GM20431 (cell line): ENCODE measurements at regions not wholly inside any gene's neighbourhood (a gene's known extent, or its start where the extent isn't known, plus 50 kb on each side); places are given as distances from the start of the nearest gene placed in this dataset.

Experiments used
- in situ Hi-C: fragments of 300-500 bp; cut with MseI, MboI; formaldehyde crosslinking; loops from one replicate; pipeline ENCODE4 v1.15.0; 2020; ENCODE audit warnings: low sequenced_read_pairs; ENCODE audit not compliant: unreplicated experiment

GRCh38 chr2:64704161-64704560, 50.4 kb upstream of the SERTAD2 start:
- in situ Hi-C loops: no loop called here

DNA sequence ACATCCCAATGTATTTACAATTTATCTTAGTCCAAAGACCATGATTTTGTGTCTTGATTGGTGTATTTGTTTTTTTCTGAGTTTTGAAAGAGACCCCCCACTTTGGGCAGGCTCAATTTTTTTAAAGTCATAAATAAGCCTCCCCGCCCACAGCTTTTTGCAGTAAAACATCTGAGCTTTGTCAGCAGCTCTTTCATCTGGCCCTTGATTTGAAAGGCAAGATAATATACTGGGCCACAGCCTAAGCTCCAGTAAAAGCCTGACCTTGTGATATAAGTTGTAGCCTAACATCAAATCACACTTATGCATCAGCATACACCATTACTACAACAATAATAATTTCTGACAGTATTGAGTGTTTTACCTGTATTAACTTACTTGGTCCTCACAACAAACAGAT, 51.3 kb upstream of the SERTAD2 start:
- in situ Hi-C loops: no loop called here

GRCh38 chr2:64707276-64707675, 53.6 kb upstream of the SERTAD2 start:
- in situ Hi-C loops: no loop called here

GRCh38 chr2:64708829-64709228, 55.1 kb upstream of the SERTAD2 start:
- in situ Hi-C loops: no loop called here

GRCh38 chr2:64711252-64711800, 57.6 kb upstream of the SERTAD2 start:
- in situ Hi-C loops: no loop called here

GRCh38 chr2:64713686-64714085, 60.0 kb upstream of the SERTAD2 start:
- in situ Hi-C loops: no loop called here

DNA sequence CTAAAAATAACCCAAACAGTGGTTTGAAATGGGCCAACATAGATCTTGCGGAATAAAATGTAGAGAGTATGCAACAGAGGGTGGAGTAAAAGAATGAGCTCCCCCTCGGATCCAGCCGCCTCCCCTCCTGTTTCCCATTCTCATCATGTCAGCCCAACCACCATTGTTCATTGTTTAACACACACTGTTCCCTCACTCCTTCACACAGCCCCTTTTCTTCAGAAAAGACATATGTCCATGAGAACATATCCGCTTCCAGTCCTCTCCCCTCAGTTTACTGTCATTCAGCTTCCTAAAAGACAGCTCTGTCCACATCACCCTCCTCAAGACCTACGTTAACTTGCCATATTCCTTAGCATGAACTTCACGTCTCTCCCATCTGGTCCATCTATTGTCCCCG, 62.9 kb upstream of the SERTAD2 start:
- in situ Hi-C loops: no loop called here

DNA sequence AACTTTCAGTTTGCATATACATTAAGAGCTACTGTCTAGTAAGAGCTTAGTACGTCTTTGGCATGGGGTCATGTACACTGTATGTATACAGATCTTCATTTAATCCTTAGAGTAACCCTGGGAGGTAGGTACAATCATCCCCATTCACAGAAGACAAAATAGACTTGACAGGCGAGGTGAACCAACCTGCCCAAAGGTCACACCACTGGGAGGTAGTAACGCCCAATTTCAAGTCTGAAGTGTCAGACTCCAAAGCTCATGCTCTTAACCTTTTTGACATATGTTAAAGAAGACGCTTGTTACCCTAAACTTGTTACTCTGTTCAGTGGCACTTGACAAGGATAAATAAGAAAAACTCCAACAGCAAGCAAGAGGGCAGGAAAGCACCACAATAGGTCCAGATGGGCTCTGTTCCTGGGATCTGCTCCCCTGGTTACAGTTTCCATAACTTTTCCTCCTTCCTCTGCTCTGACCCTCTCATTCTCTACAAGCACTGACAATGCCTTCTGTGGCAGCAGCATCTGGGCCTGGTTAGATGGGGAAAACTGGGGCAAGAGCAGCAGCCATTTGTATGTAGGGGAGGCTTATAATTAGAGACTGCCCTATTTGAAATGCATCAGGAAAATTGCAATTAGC, 64.7 kb upstream of the SERTAD2 start:
- in situ Hi-C loops: no loop called here

DNA sequence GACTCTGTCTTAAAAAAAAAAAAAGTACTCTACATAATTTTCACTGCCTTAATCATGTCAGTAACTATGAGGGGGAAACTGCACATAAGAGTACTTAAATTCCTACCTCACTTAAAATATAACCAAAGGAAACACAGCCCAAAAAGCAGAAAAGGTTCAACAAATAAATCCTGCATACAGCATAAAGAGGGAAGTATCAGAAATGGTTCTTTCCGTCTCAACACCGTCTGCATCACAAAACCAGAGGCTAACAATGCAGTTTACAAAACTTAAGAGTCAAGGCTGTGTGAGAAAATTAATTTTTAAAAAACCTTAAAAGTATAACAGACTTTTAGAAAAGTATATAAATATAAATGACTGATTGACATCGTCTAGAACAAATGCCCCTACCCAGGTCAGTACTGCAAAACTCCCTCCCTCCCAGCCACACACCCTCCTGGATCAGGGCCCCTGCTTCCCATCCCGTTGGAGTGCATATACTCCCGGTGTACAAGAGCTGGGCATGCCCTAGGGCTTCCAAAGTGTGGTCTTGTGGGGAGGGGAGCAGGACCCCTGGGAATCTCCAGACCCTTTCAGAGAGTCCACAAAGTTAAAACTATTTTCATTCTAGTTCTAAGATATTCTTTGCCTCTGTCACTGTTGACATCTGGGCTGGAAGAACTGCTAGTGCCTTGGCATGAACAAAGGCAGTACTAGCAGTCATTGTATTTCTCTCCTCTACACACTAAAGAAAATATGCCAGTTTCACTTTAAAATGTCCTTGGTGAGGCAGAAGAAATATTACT, 67.0 kb upstream of the SERTAD2 start:
- in situ Hi-C loops: no loop called here

- in situ Hi-C loops: no loop called here
Measured at GRCh38 chr2:64721320-64721623, 67.6 kb upstream of the SERTAD2 start.

- in situ Hi-C loops: no loop called here
Measured at GRCh38 chr2:64722291-64723044, 68.8 kb upstream of the SERTAD2 start.

- in situ Hi-C loops: no loop called here
Measured at GRCh38 chr2:64727013-64727767, 73.5 kb upstream of the SERTAD2 start.

- in situ Hi-C loops: no loop called here
Measured at GRCh38 chr2:64727843-64728463, 74.2 kb upstream of the SERTAD2 start.

DNA sequence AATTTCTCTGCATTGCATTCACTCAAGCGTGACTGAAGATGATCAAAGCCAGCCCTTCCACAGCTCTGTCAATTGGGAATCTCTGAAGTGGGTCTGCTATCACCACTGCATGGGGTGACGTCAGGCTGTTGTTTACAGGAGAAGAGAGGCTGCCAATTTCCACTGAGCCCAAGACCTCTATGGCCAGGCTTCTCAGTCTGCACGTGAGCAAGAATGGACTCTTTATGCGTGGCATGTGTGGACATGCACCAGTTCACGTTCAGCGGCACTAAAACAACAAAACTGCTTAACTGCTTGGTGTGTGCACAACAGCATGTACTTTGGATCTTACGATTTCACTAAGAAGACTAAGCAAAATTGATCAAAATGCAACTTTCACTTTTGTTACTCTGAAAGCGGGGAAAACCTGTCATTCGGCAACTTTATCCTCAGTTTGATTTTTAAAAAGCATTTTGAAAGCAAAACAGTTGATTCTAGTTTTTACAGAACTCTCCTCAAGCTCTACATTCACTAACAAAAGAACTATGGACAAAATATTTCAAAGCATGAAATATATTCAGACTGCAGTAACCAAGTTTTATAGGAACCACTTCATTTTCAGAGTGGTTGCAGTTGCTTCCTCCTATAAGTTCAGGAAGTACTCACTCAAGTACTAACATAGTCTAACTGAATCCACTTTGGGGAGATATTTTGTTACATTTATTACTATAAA, 77.0 kb upstream of the SERTAD2 start:
- in situ Hi-C loops: no loop called here

GRCh38 chr2:64731263-64731643, 77.5 kb upstream of the SERTAD2 start:
- in situ Hi-C loops: no loop called here

DNA sequence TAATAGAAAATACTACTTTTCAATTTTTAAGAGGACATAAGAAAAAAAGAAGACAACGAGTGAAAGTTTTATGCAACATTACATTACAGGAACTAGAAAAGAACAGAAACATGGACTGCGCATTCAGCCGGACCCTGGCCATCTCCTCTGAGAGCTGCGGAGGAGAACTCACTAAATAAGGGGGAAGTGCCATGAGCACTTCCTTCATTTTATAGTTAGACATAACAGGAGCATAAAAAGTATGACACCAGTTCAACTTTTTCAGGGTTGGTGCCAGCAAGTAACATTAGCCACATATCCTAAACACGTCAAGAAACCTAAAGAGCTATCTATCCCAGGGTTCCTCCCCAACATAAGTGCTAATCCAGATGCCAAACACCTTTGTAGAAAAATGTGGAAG, 78.0 kb upstream of the SERTAD2 start:
- in situ Hi-C loops: no loop called here

DNA sequence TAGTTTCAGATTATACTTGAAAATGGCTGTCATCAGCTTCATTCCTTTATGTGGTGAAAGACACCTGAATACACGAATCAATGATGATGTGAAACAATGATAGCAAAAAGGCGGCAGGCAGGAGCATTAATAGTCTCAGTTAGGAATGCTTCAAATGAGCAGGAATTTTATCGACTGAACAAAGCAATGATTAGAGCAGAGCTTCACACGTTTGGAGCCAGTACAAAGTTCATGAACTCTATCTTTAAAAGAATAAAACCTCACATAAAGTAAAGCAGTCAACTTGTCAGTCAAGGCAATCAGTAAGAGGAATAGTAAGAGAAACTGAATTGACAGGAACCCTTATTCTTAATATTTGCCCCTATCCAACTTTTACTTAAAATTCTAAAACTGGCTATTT, 78.4 kb upstream of the SERTAD2 start:
- in situ Hi-C loops: no loop called here

DNA sequence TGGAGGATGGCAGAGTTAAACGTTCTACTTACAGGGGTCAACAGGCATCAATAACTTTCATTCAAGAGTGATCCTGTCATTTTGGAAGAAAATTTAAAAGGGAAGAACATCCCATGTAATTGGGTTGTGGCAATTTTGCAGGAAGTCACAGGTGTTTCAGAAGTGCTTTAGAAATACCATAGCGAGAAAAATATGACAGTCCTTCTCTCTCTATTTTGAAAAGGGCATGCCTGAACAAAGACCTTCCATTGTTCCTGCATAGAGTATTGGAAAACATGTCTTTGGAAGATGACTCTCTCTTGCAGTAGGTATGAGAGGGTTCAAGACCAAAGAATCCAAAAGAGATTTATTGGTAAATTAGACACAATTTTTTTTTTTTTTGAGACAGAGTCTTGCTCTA, 81.8 kb upstream of the SERTAD2 start:
- in situ Hi-C loops: no loop called here

- in situ Hi-C loops: no loop called here
Measured at GRCh38 chr2:64737547-64737946, 83.8 kb upstream of the SERTAD2 start.
